ENCODE measurements at regions not wholly inside any gene's neighbourhood (a gene's known extent, or its start where the extent isn't known, plus 50 kb on each side); places are given as distances from the start of the nearest gene placed in this dataset.

- Histone ChIP-seq H3K9me3 (ENCODE audit: control insufficient read depth, low read depth, low read length) (no peaks in the 10 kb centered on the region), H2AFZ (ENCODE audit: control insufficient read depth, low read length) (no peak overlapping the region), H3K79me2 (ENCODE audit: control insufficient read depth, insufficient read depth, low read length) (no peaks in the 10 kb centered on the region), H3K4me2 (ENCODE audit: control insufficient read depth, extremely low read depth, insufficient read depth, low read depth, low read length) (no peak overlapping the region), H4K20me1 (ENCODE audit: control insufficient read depth, extremely low read depth, insufficient read depth, low read length) (no peaks in the 10 kb centered on the region), H3K4me3 (ENCODE audit: control insufficient read depth in 2 of 3, extremely low read depth in 1 of 3, insufficient read depth in 2 of 3, low read depth in 1 of 3, low read length in 3 of 3) (no peak overlapping the region), H3K9me1 (ENCODE audit: control insufficient read depth, extremely low read depth, insufficient read depth, low read length) (no peaks in the 10 kb centered on the region), H3K9ac (ENCODE audit: control insufficient read depth, extremely low read depth, insufficient read depth, low read length) (no peak overlapping the region), H3K27ac (ENCODE audit: control insufficient read depth, insufficient read depth, low read length) (no peak overlapping the region), H3K36me3 (ENCODE audit: control insufficient read depth in 2 of 2, extremely low read depth in 1 of 2, insufficient read depth in 2 of 2, low read length in 2 of 2) (no peaks in the 10 kb centered on the region), H3K4me1 (ENCODE audit: control insufficient read depth, extremely low read depth, insufficient read depth, low read length) (no peaks in the 10 kb centered on the region), H3K27me3 (ENCODE audit: control insufficient read depth, extremely low read depth, insufficient read depth, low read length) (no peaks in the 10 kb centered on the region)
- FAIRE-seq (no peak), DNase-seq (ENCODE audit: low read depth, low spot score) (no peak)
- dilution Hi-C loops (cut with MboI; ENCODE audit: extremely low pct_ligation_motif_present, low sequenced_read_pairs) = no loop called here
- TF ChIP-seq CTCF (optimal IDR thresholded peaks at IDR 0.05 in 1 of 3, IDR thresholded peaks at IDR 0.05 in 1 of 3, conservative IDR thresholded peaks at IDR 0.05 in 1 of 3; ENCODE audit: extremely low read depth in 1 of 3, insufficient read depth in 2 of 3, low read length in 3 of 3) (no peak), EZH2 (IDR thresholded peaks at IDR 0.05; ENCODE audit: low read length) (no peak)
Observed at GRCh38 chr3:143200001-143200924, 80.7 kb downstream of the CHST2 start.

GRCh38 chr3:143201045-143201444 is 81.5 kb downstream of the CHST2 start:
- H3K9me1 ChIP-seq (ENCODE audit: control insufficient read depth, extremely low read depth, insufficient read depth, low read length) = no peaks in the 10 kb centered on the region
- H3K79me2 ChIP-seq (ENCODE audit: control insufficient read depth, insufficient read depth, low read length) = no peaks in the 10 kb centered on the region
- H3K4me3 ChIP-seq (ENCODE audit: control insufficient read depth in 2 of 3, extremely low read depth in 1 of 3, insufficient read depth in 2 of 3, low read depth in 1 of 3, low read length in 3 of 3) = no peak overlapping the region
- no peaks in the 10 kb centered on the region for H3K27me3 ChIP-seq (ENCODE audit: control insufficient read depth, extremely low read depth, insufficient read depth, low read length)
- H3K9ac ChIP-seq (ENCODE audit: control insufficient read depth, extremely low read depth, insufficient read depth, low read length) = no peak overlapping the region
- no peak for TF ChIP-seq CTCF (optimal IDR thresholded peaks at IDR 0.05 in 1 of 3, IDR thresholded peaks at IDR 0.05 in 1 of 3, conservative IDR thresholded peaks at IDR 0.05 in 1 of 3; ENCODE audit: extremely low read depth in 1 of 3, insufficient read depth in 2 of 3, low read length in 3 of 3)
- H3K36me3 ChIP-seq (ENCODE audit: control insufficient read depth in 2 of 2, extremely low read depth in 1 of 2, insufficient read depth in 2 of 2, low read length in 2 of 2) = no peaks in the 10 kb centered on the region
- no peak overlapping the region for H3K27ac ChIP-seq (ENCODE audit: control insufficient read depth, insufficient read depth, low read length)
- dilution Hi-C loops (cut with MboI; ENCODE audit: extremely low pct_ligation_motif_present, low sequenced_read_pairs) = no loop called here
- FAIRE-seq = no peak
- H4K20me1 ChIP-seq (ENCODE audit: control insufficient read depth, extremely low read depth, insufficient read depth, low read length) = no peaks in the 10 kb centered on the region
- no peaks in the 10 kb centered on the region for H3K4me1 ChIP-seq (ENCODE audit: control insufficient read depth, extremely low read depth, insufficient read depth, low read length)
- H3K4me2 ChIP-seq (ENCODE audit: control insufficient read depth, extremely low read depth, insufficient read depth, low read depth, low read length) = no peak overlapping the region
- H2AFZ ChIP-seq (ENCODE audit: control insufficient read depth, low read length) = no peak overlapping the region
- H3K9me3 ChIP-seq (ENCODE audit: control insufficient read depth, low read depth, low read length) = no peaks in the 10 kb centered on the region
- DNase-seq (ENCODE audit: low read depth, low spot score) = no peak

Data from keratinocyte (primary cell).